ENCODE measurements at regions not wholly inside any gene's neighbourhood (a gene's known extent, or its start where the extent isn't known, plus 50 kb on each side); places are given as distances from the start of the nearest gene placed in this dataset.

DNA sequence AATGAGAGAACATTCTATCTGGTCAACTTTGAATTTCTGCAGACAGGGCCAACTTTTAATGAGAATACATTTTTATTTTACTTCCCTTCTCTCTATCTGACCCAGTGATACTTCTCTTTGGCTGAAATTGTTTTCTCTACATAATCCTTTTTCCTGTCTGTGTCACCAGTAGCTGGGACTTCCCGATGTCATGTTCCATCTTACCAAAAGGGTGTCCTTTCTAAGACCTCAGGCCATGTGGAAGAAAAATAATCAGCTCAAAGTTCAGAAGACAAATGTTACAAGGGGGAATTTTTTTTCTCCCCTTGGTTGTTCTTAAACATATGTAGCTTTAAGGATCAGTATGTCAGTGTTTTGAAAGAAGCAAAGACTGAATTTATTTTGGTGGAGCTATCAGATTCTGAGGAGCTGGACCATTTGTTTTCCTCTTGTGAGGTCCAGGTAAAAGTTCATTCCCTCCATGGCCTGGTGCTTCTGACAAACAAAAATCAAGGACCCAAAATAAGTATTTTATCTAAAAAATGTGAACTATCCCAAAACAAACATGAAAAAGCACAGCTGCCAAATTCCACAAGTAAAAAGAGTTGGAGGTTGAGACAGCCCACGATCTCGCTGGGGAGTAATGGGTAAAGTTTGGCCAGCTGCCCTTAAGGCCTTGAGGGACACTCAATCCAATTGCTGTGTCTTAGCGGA, 859.4 kb upstream of the NR2F2 start:
- DNase-seq (ENCODE audit: low spot score) (no peak), ATAC-seq (no peak), FAIRE-seq (no peak)
- H2AFZ ChIP-seq (ENCODE audit: low read length), result no peak overlapping the region
- BruUV-seq (replicated peaks), result no TSS peak
- ChIA-PET POLR2A (no interaction called here), CTCF (ENCODE audit: low intra/inter-chr PET ratio, low total read pairs) (no interaction called here)
- H3K4me1 ChIP-seq (ENCODE audit: insufficient read depth, low read length), result no peaks in the 10 kb centered on the region
- no peak overlapping the region for H3K4me2 ChIP-seq (ENCODE audit: low read depth, low read length)
- H3K27me3 ChIP-seq (ENCODE audit: control insufficient read depth in 1 of 2, insufficient read depth in 2 of 2, low read length in 2 of 2), result no peaks in the 10 kb centered on the region
- H3K4me3 ChIP-seq (replicated peaks in 1 of 3; ENCODE audit: insufficient read depth in 1 of 3, low read depth in 2 of 3, low read length in 3 of 3), result no peak overlapping the region
- no peaks in the 10 kb centered on the region for H3K79me2 ChIP-seq (ENCODE audit: insufficient read depth, low read length)
- H3K36me3 ChIP-seq (replicated peaks in 1 of 2; ENCODE audit: control insufficient read depth in 1 of 2, insufficient read depth in 2 of 2, low read length in 2 of 2), result no peaks in the 10 kb centered on the region
- 16% methylated on average over 4 of the region's 4 CpGs for WGBS (ENCODE audit: low lambda C conversion rate)
- intact Hi-C loops (cut with micrococcal nuclease; ENCODE audit: unreplicated experiment), result no loop called here
- peaks cover 79% of the 10 kb centered on the region for H3K9me3 ChIP-seq (ENCODE audit: low read length)
- in situ Hi-C loops (cut with HindIII; ENCODE audit: extremely low pct_ligation_motif_present, low pct_unique_long_range_greater_than_20kb), result no loop called here
- H4K20me1 ChIP-seq (ENCODE audit: insufficient read depth, low read length), result no peaks in the 10 kb centered on the region
- no peak overlapping the region for H3K27ac ChIP-seq (ENCODE audit: extremely low read length, insufficient read depth, low read length)
- H3K9ac ChIP-seq (ENCODE audit: insufficient read depth, low read depth, low read length), result no peak overlapping the region
- TF ChIP-seq SP4 (CRISPR knock-in tag; IDR thresholded peaks at IDR 0.05) (no peak), ZNF577 (CRISPR knock-in tag; IDR thresholded peaks at IDR 0.05; ENCODE audit: borderline replicate concordance, low read depth) (no peak), ELF3 (CRISPR knock-in tag; IDR thresholded peaks at IDR 0.05) (no peak), ZSCAN22 (CRISPR knock-in tag; IDR thresholded peaks at IDR 0.05) (no peak), ZNF670 (CRISPR knock-in tag; IDR thresholded peaks at IDR 0.05; ENCODE audit: borderline replicate concordance) (no peak), KLF11 (CRISPR knock-in tag; IDR thresholded peaks at IDR 0.05) (no peak), ELF1 (CRISPR knock-in tag; IDR thresholded peaks at IDR 0.05) (no peak), TCF12 (IDR thresholded peaks at IDR 0.05) (no peak), TCF12 (CRISPR knock-in tag; IDR thresholded peaks at IDR 0.05) (no peak), MAFK (conservative IDR thresholded peaks at IDR 0.05 in 1 of 2, IDR thresholded peaks at IDR 0.05 in 1 of 2; ENCODE audit: low read length in 2 of 2) (no peak)
- TF ChIP-seq, protein P1, sequence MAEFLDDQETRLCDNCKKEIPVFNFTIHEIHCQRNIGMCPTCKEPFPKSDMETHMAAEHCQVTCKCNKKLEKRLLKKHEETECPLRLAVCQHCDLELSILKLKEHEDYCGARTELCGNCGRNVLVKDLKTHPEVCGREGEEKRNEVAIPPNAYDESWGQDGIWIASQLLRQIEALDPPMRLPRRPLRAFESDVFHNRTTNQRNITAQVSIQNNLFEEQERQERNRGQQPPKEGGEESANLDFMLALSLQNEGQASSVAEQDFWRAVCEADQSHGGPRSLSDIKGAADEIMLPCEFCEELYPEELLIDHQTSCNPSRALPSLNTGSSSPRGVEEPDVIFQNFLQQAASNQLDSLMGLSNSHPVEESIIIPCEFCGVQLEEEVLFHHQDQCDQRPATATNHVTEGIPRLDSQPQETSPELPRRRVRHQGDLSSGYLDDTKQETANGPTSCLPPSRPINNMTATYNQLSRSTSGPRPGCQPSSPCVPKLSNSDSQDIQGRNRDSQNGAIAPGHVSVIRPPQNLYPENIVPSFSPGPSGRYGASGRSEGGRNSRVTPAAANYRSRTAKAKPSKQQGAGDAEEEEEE (CRISPR knock-in tag; IDR thresholded peaks at IDR 0.05; ENCODE audit: borderline replicate concordance), result no peak
- TF ChIP-seq, protein P2, sequence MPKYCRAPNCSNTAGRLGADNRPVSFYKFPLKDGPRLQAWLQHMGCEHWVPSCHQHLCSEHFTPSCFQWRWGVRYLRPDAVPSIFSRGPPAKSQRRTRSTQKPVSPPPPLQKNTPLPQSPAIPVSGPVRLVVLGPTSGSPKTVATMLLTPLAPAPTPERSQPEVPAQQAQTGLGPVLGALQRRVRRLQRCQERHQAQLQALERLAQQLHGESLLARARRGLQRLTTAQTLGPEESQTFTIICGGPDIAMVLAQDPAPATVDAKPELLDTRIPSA (CRISPR knock-in tag; IDR thresholded peaks at IDR 0.05; ENCODE audit: borderline replicate concordance), result no peak
- TF ChIP-seq, protein P3, sequence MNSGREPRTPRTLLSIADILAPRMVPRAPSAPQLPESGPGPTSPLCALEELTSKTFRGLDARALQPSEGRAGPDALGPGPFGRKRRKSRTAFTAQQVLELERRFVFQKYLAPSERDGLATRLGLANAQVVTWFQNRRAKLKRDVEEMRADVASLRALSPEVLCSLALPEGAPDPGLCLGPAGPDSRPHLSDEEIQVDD (CRISPR knock-in tag; IDR thresholded peaks at IDR 0.05; ENCODE audit: borderline replicate concordance), result no peak
- TF ChIP-seq, protein P4, sequence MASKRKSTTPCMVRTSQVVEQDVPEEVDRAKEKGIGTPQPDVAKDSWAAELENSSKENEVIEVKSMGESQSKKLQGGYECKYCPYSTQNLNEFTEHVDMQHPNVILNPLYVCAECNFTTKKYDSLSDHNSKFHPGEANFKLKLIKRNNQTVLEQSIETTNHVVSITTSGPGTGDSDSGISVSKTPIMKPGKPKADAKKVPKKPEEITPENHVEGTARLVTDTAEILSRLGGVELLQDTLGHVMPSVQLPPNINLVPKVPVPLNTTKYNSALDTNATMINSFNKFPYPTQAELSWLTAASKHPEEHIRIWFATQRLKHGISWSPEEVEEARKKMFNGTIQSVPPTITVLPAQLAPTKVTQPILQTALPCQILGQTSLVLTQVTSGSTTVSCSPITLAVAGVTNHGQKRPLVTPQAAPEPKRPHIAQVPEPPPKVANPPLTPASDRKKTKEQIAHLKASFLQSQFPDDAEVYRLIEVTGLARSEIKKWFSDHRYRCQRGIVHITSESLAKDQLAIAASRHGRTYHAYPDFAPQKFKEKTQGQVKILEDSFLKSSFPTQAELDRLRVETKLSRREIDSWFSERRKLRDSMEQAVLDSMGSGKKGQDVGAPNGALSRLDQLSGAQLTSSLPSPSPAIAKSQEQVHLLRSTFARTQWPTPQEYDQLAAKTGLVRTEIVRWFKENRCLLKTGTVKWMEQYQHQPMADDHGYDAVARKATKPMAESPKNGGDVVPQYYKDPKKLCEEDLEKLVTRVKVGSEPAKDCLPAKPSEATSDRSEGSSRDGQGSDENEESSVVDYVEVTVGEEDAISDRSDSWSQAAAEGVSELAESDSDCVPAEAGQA (IDR thresholded peaks at IDR 0.05; ENCODE audit: low read depth), result no peak
- TF ChIP-seq, protein P4 (CRISPR knock-in tag; IDR thresholded peaks at IDR 0.05; ENCODE audit: borderline replicate concordance), result no peak
